Activated gamma-delta T cell treated with Interleukin-2 at 50 U/mL for 16 hours (primary cell): ENCODE measurements at regions not wholly inside any gene's neighbourhood (a gene's known extent, or its start where the extent isn't known, plus 50 kb on each side); places are given as distances from the start of the nearest gene placed in this dataset.

Experiments
- DNase-seq: peaks from one replicate; pipeline ENCODE4 v3.0.0-alpha.2; 2020

- no peak for DNase-seq
Measured at GRCh38 chr14:98945611-98946570, 326.1 kb downstream of the BCL11B start.

- DNase-seq = no peak
Measured at GRCh38 chr14:98946940-98947339, 325.1 kb downstream of the BCL11B start.

GRCh38 chr14:98947911-98948595 is 323.9 kb downstream of the BCL11B start:
- no peak for DNase-seq

- no peak for DNase-seq
Measured at GRCh38 chr14:98949051-98949450, 322.9 kb downstream of the BCL11B start.

GRCh38 chr14:98949481-98950135 is 322.4 kb downstream of the BCL11B start:
- DNase-seq = no peak

GRCh38 chr14:98950353-98950895 is 321.6 kb downstream of the BCL11B start:
- DNase-seq = no peak

- no peak for DNase-seq
Measured at GRCh38 chr14:98951031-98951430, 321.0 kb downstream of the BCL11B start.

GRCh38 chr14:98951521-98952152 is 320.4 kb downstream of the BCL11B start:
- no peak for DNase-seq

GRCh38 chr14:98952593-98953350 is 319.2 kb downstream of the BCL11B start:
- DNase-seq = no peak

- DNase-seq = no peak
Measured at GRCh38 chr14:98953551-98954348, 318.2 kb downstream of the BCL11B start.

- no peak for DNase-seq
Measured at GRCh38 chr14:98954349-98955000, 317.5 kb downstream of the BCL11B start.

- DNase-seq = no peak
Measured at GRCh38 chr14:98955036-98955740, 316.8 kb downstream of the BCL11B start.

GRCh38 chr14:98955741-98956070 is 316.3 kb downstream of the BCL11B start:
- no peak for DNase-seq

GRCh38 chr14:98956181-98956580 is 315.8 kb downstream of the BCL11B start:
- DNase-seq = no peak

- DNase-seq = no peak
Measured at GRCh38 chr14:98956661-98957060, 315.3 kb downstream of the BCL11B start.

GRCh38 chr14:98957211-98958047 is 314.6 kb downstream of the BCL11B start:
- DNase-seq = no peak

GRCh38 chr14:98958048-98958631 is 313.9 kb downstream of the BCL11B start:
- DNase-seq = no peak

GRCh38 chr14:98958632-98959031 is 313.4 kb downstream of the BCL11B start:
- no peak for DNase-seq

- DNase-seq = no peak
Measured at GRCh38 chr14:98959410-98959809, 312.6 kb downstream of the BCL11B start.
